ACHN (cell line): ENCODE measurements at regions not wholly inside any gene's neighbourhood (a gene's known extent, or its start where the extent isn't known, plus 50 kb on each side); places are given as distances from the start of the nearest gene placed in this dataset.

ENCODE experiments used
- DNase-seq: peaks from one replicate; pipeline ENCODE4 v3.0.0-alpha.2; 2015
- in situ Hi-C: cut with HindIII; loops from 2 replicates; pipeline ENCODE4 v1.10.0; 2017; ENCODE audit warnings: low sequenced_read_pairs, low pct_ligation_motif_present, low pct_unique_long_range_greater_than_20kb

DNA sequence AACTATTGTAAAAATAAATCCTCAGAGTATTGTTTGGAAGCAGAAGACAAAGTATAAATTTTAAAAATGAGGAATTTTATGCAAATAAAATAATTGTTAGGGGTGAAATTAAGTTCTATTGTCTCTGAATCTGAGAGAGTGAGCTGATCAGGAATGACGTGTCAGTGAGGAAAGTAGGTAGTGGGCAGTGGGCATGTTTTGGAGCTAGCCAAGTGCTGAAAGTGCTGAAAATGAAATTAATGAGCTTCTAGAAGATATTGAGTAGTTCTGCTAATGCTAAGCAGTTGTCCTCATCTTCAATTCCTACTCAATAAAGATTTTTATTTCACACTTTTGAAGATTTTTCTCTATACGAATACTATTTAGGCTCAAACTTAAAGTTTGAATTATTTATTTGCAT, 1167.8 kb upstream of the PCDH20 start:
- DNase-seq, result no peak
- in situ Hi-C loops, result no loop called here

DNA sequence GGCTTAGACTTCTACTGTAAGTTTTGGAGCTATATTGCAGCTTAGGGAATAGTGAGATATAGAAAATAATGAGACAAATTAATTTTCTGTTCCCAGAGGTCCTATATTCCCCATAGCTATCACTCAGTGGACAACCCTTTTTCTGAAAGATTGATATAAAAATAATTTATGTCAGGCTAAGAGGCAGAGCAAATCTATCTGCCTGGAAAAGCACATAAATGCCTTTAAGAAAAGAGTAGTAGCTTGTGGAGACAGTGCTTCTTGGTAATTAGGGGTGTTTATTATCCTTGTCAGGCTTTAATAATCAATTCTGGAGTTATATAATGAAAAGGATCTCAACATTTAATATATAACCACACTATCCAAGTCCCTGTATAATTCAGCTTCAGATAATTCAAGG, 1162.8 kb upstream of the PCDH20 start:
- in situ Hi-C loops, result no loop called here

DNA sequence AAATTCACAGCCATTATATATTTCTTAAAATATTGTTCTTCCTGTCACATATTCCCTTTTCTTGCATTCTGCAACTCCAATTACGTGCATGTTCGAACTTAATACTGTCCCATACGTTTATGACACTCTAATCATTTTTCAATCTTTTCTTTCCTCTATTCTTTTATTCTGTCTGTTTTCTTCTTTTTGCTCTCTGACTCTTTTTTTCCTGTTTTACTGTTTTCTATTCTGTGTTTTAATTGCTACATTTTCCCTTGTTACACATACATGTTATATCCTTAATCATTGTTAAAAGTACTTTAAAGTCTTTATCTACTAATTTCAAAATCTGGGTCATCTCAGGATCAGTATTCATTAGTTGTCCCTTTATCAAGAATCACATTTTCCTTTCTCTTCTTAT, 1149.1 kb upstream of the PCDH20 start:
- no peak for DNase-seq
- in situ Hi-C loops, result no loop called here

More for the DNA sequence above, 1162.8 kb upstream of the PCDH20 start:
- no peak for DNase-seq

GRCh38 chr13:62563251-62563650, 1147.6 kb upstream of the PCDH20 start:
- in situ Hi-C loops, result no loop called here
- no peak for DNase-seq

- in situ Hi-C loops, result no loop called here
- DNase-seq, result no peak
Observed at GRCh38 chr13:62556978-62557377, 1141.3 kb upstream of the PCDH20 start.

GRCh38 chr13:62551588-62551987, 1135.9 kb upstream of the PCDH20 start:
- in situ Hi-C loops, result no loop called here
- DNase-seq, result no peak

- in situ Hi-C loops, result no loop called here
- DNase-seq, result no peak
Observed at GRCh38 chr13:62544928-62545327, 1129.3 kb upstream of the PCDH20 start.

GRCh38 chr13:62537593-62537992, 1121.9 kb upstream of the PCDH20 start:
- DNase-seq, result no peak
- in situ Hi-C loops, result no loop called here

GRCh38 chr13:62525652-62526051, 1110.0 kb upstream of the PCDH20 start:
- in situ Hi-C loops, result no loop called here
- no peak for DNase-seq

DNA sequence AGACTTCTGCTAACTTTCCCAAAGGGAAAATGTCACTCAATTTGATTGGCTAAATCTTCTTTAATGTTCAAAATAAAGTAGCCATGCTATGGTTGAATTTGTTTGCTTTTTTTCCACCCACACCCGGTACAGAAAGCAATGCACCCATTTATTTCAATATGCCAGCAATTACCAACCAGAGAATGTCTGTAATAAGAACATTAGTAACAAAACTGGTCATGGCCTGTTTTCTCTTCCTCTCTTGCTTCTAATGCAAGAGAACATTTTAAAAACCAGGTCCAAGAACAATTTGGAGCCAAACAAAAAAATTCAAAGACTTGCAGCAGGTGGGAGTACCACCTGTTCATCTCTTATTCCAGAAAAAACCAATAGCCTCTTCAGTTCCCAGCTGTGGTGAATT, 1108.8 kb upstream of the PCDH20 start:
- no peak for DNase-seq
- in situ Hi-C loops, result no loop called here

DNA sequence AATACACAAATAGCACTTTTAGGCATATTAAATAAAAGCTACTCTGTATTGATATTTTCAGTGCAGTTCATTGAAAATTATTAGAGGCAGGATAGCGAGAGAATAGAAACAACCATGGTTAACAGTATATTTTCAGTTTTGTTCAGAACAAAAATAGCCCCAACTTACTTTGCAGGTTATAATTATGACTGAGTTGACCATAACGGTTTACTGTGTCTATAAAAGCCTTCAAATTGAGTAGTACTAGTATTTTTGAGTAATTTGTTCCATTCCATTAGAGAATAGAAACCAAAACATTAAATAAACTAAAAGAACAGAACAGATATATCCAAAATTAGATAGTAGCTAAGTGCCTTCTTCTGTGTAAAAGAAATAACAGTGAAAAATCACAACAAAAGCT, 1108.4 kb upstream of the PCDH20 start:
- DNase-seq, result no peak
- in situ Hi-C loops, result no loop called here

- peak; percentile 45 for DNase-seq
- in situ Hi-C loops, result no loop called here
Observed at GRCh38 chr13:62512194-62513141, 1096.8 kb upstream of the PCDH20 start.

DNA sequence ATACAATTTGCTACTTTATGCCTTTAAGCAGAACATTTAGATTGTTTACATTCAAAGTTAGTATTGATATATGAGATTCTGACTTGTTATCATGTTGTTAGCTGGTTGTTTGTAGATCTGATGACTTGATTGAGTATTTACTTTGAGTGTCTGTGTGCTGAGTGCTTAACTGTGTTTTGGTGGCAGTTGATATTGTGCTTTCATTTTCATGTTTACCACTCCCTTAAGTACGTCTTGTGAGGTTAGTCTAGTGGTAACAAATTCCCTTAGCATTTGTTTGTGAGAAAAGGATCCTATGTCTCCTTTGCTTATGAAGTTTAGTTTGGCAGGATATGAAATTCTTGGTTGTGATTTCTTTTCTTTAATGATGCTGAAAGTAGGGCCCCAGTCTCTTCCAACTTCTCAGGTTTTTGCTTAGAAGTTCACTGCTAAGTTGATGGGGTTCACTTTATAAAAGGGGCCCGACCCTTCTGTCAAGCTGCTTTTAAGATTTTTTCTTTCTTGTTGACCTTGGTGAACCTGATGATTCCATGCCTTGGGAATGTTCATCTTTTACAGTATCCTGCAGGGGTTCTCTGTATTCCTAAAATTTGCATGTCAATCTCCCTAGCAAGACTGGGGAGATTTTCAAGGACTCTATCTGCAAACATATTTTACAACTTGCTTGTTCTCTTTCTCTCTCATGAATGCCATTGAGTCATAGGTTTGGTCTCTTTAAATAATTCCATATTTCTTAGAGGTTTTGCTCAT, 1095.4 kb upstream of the PCDH20 start:
- no peak for DNase-seq
- in situ Hi-C loops, result no loop called here

- DNase-seq, result no peak
- in situ Hi-C loops, result no loop called here
Observed at GRCh38 chr13:62502588-62502987, 1086.9 kb upstream of the PCDH20 start.

DNA sequence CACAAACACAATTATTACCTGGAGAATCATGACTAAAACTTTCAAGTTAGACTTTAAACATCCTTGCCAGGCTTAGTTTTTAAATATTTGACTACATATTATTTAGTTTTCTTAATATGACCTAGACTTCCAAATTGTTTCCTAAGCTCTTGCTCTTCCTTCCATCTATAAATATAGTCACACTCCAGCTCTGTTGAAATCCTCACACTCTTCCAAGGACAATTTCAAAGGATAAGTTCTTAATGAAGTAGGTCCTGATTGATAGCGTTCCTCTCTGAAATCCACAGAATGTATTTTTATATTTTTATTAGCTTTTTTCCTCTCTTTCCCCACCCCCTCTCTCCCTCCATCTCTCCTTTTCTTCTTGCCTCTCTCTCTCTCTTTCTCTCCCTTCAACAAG, 1074.1 kb upstream of the PCDH20 start:
- DNase-seq, result no peak
- in situ Hi-C loops, result no loop called here

DNA sequence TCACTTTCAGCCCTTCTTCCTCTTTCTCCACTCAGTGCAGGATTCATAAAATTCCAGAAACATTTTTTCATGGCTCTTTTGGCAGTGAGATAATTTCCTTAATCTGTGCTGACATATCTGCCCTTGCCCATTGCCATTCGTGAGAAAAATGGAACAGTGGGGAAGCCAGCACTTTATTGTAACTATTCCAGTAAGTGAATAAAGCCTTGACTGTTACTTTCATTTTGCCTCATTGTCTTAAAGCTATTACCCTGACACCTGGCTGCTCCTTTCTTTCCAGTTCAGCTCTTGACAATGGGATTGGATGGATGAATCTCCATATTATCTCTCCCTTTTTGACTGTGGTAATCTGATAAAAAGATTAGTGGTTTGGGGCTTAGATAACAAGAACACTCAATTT, 1068.1 kb upstream of the PCDH20 start:
- no peak for DNase-seq
- in situ Hi-C loops, result no loop called here

DNA sequence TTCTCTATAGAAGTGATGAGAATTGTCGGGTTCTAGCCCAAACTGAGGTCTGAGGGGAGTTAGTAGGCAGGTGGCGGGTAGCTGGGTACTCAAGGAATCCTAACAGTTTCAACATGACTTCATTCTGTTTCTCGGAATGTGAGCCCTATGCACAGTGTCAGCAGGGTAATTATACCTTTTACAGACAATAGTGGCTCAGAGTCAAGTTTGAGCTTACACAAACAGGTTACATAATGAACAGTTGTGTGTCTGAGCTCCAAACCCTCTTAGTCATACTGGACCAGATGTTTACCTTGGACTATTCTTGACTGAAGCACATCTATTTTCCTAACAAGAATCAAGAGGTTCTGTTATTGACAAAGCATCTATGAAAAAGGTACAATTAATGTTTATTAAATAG, 1066.7 kb upstream of the PCDH20 start:
- DNase-seq, result no peak
- in situ Hi-C loops, result no loop called here

DNA sequence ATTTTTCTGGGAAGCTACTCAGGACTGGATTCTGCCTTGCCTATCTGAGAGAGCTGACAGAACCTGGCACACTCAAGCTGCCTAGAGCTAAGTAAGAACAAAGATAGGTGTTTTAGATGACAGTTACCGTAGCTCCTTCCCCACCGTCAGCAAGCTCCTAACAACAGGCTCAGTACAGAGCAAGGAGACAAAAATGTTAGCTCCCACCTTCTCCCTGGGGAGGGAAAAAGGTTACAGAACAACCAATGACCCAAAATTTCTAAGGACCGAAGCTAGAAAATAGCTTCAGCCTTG, 1058.2 kb upstream of the PCDH20 start:
- DNase-seq, result no peak
- in situ Hi-C loops, result no loop called here

DNA sequence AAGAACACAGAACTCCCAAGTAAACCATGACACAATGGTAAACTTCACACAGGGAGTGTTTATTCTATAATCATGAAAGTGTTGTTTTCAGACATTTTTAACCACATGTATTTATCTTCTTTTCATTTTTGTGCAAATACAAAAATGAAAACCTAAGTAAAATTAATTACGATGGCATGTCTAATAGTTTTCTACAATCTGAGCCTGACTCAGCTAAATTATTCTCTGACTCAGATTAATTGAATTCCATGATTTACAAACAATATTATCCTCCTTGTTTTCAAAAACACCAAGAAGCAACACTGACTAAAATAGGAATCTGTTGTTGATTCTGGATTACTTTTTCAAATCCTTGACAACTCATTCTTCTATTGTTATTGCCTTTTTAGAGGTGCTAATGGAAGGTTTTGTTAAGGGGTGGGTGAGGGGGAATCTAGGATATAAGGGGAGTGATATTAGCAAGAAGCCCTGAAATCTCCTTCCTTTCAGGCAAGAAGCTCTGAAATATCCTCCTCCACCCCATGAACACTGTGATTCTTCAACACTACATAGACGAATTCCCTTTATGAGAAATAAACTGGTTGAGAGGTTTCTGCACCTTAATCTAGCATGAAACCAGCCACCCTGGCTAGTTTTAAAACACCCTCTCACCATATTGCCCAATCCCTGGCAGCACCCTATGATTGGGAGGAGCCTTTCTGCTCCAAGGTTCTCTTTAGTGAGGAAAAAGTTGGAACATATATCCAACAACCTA, 1057.7 kb upstream of the PCDH20 start:
- DNase-seq, result no peak
- in situ Hi-C loops, result no loop called here
